ENCODE measurements at regions not wholly inside any gene's neighbourhood (a gene's known extent, or its start where the extent isn't known, plus 50 kb on each side); places are given as distances from the start of the nearest gene placed in this dataset.

DNA sequence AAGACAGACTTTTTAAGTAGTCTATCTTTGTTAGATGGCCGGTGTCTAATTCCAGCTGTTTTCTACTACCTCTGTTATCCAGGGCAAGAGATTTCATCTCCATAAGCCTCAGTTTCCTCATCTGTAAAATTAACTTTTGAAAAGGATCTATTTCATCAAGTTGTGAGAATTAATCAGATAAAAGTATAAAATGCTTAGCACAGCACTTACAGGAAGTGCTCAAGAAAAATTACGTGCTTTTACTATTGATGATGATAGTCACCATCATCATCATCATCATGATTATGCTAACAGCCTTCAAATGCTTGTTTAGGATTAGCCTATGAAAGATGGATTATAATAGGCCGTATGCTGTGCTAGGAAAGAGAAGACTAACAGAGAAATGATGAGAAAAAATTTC, 76.2 kb downstream of the CYRIA start:
- TF ChIP-seq, protein P1, sequence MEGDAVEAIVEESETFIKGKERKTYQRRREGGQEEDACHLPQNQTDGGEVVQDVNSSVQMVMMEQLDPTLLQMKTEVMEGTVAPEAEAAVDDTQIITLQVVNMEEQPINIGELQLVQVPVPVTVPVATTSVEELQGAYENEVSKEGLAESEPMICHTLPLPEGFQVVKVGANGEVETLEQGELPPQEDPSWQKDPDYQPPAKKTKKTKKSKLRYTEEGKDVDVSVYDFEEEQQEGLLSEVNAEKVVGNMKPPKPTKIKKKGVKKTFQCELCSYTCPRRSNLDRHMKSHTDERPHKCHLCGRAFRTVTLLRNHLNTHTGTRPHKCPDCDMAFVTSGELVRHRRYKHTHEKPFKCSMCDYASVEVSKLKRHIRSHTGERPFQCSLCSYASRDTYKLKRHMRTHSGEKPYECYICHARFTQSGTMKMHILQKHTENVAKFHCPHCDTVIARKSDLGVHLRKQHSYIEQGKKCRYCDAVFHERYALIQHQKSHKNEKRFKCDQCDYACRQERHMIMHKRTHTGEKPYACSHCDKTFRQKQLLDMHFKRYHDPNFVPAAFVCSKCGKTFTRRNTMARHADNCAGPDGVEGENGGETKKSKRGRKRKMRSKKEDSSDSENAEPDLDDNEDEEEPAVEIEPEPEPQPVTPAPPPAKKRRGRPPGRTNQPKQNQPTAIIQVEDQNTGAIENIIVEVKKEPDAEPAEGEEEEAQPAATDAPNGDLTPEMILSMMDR (IDR thresholded peaks at IDR 0.05; ENCODE audit: insufficient read depth, low read length, poor library complexity, severe bottlenecking) = no peak
- Histone ChIP-seq H3K27me3 (replicated peaks; ENCODE audit: control insufficient read depth, insufficient read depth, low read length) (no peaks in the 10 kb centered on the region), H3K36me3 (ENCODE audit: control insufficient read depth, insufficient read depth, low read length) (no peaks in the 10 kb centered on the region), H3K4me3 (replicated peaks; ENCODE audit: low read depth, low read length) (no peak overlapping the region)
- no peak for DNase-seq (ENCODE audit: extremely low read depth, insufficient read length)

DNA sequence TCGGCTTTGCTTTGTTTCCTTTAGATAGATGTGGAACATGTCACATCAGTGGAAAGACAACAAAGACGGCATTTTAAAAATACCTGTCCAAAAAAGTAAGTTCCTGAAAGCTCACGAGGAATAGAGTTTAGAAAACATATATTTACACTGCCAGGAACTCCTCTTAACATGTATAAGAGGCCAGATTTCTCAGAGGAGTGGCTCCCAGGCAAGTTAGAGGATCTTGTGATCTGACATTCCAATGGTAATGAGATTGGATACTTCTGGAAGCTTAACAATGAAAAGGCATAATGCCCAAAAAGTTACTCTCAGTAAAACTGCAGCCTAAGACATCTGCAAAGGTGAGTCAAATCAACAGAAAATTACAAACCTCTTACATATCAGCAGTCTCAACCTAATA, 77.1 kb downstream of the CYRIA start:
- DNase-seq (ENCODE audit: extremely low read depth, insufficient read length) = no peak
- no peaks in the 10 kb centered on the region for H3K27me3 ChIP-seq (replicated peaks; ENCODE audit: control insufficient read depth, insufficient read depth, low read length)
- no peaks in the 10 kb centered on the region for H3K36me3 ChIP-seq (ENCODE audit: control insufficient read depth, insufficient read depth, low read length)
- H3K4me3 ChIP-seq (replicated peaks; ENCODE audit: low read depth, low read length) = no peak overlapping the region
- TF ChIP-seq, protein P1 (IDR thresholded peaks at IDR 0.05; ENCODE audit: insufficient read depth, low read length, poor library complexity, severe bottlenecking) = no peak

DNA sequence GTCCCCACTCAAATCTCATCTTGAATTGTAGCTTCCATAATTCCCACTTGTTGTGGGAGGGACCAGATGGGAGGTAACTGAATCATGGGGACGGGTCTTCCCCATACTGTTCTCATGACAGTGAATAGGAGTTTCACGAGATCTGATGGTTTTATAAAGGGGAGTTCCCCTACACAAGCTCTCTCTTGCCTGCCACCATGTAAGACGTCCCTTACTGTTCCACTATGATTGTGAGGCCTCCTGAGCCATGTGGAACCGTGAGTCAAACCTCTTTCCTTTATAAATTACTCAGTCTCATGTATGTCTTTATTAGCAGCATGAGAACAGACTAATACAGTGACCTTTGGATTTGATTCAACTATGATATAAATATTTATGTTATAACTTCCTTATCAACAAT, 78.0 kb downstream of the CYRIA start:
- Histone ChIP-seq H3K4me3 (replicated peaks; ENCODE audit: low read depth, low read length) (no peak overlapping the region), H3K27me3 (replicated peaks; ENCODE audit: control insufficient read depth, insufficient read depth, low read length) (no peaks in the 10 kb centered on the region), H3K36me3 (ENCODE audit: control insufficient read depth, insufficient read depth, low read length) (no peaks in the 10 kb centered on the region)
- no peak for DNase-seq (ENCODE audit: extremely low read depth, insufficient read length)
- TF ChIP-seq, protein P1 (IDR thresholded peaks at IDR 0.05; ENCODE audit: insufficient read depth, low read length, poor library complexity, severe bottlenecking) = no peak

DNA sequence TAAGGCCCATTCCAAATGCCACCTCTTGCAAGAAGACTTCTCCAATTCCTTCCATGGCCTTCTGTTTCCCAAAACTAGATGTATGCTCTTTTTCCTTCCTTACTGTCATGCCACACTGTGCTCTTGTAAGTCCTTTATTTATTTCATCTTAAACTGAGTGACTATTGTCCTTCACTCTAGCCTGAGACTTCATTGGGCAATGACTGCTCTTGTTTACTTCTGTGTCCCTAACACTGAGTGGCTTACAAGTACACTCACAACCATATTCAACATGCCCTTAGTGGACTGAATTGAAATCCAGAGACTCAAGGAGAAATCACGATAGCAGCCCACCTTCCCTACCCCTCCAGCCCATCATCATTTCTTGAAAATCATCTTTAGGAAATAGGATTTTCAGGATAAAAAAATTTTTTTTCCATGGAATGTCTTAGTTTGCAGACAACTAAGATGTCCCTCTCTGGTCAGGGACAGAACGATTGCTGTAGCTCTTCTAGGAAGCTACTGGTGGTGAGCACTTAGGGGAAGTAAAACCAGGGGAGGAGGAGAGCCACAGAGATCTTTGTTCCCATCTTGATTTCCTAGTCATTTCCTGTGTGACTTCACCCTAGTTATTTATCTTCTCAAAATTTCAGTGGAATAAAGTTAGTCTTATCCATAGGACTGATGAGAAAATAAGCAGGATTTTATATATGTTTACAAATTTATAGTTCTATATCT, 80.7 kb downstream of the CYRIA start:
- H3K27me3 ChIP-seq (replicated peaks; ENCODE audit: control insufficient read depth, insufficient read depth, low read length) = no peaks in the 10 kb centered on the region
- no peak for DNase-seq (ENCODE audit: extremely low read depth, insufficient read length)
- no peak overlapping the region for H3K4me3 ChIP-seq (replicated peaks; ENCODE audit: low read depth, low read length)
- H3K36me3 ChIP-seq (ENCODE audit: control insufficient read depth, insufficient read depth, low read length) = no peaks in the 10 kb centered on the region
- TF ChIP-seq, protein P1 (IDR thresholded peaks at IDR 0.05; ENCODE audit: insufficient read depth, low read length, poor library complexity, severe bottlenecking) = no peak

DNA sequence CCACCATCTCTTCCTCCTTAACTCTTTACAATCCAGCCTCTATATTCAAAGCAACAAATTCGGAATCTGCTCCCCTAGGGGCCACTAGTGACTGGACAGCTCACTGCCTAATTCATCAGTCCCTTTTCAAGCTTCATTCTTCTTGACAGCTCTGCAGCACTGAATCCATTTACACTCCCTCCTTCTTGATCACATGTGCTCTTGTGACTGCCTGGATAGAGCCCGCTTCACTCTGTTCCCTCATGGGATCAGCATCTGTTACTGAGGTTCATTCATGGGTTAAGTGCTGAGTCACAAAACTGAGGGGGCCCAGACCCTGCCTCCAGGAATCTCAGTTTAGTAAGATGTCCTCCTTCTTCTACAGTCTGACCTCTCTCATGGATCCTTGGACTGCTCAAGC, 81.5 kb downstream of the CYRIA start:
- TF ChIP-seq, protein P1 (IDR thresholded peaks at IDR 0.05; ENCODE audit: insufficient read depth, low read length, poor library complexity, severe bottlenecking) = no peak

DNA sequence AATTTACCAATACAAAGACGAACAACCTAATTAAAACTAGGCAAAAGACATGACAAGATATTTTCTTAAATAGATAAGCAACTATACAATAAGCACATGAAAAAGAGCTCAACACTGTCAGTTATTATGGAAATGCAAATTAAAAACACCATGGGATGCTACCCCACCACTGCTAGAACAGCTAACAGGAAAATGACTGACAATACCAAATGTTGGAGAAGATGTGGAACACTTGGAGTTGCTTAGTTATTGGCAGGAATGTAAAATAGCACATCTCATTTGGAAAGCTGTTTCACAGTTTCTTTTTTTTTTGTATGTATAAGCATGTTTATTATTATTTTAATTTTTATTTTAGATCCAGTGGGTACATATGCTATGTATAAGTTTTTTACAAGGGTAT, 84.4 kb downstream of the CYRIA start:
- Histone ChIP-seq H3K4me3 (replicated peaks; ENCODE audit: low read depth, low read length) (no peak overlapping the region), H3K36me3 (ENCODE audit: control insufficient read depth, insufficient read depth, low read length) (no peaks in the 10 kb centered on the region), H3K27me3 (replicated peaks; ENCODE audit: control insufficient read depth, insufficient read depth, low read length) (no peaks in the 10 kb centered on the region)
- DNase-seq (ENCODE audit: extremely low read depth, insufficient read length) = no peak
- TF ChIP-seq, protein P1 (IDR thresholded peaks at IDR 0.05; ENCODE audit: insufficient read depth, low read length, poor library complexity, severe bottlenecking) = no peak

More for the DNA sequence above, 81.5 kb downstream of the CYRIA start:
- H3K36me3 ChIP-seq (ENCODE audit: control insufficient read depth, insufficient read depth, low read length) = no peaks in the 10 kb centered on the region
- H3K4me3 ChIP-seq (replicated peaks; ENCODE audit: low read depth, low read length) = no peak overlapping the region
- H3K27me3 ChIP-seq (replicated peaks; ENCODE audit: control insufficient read depth, insufficient read depth, low read length) = no peaks in the 10 kb centered on the region
- no peak for DNase-seq (ENCODE audit: extremely low read depth, insufficient read length)
